ENCODE measurements at regions not wholly inside any gene's neighbourhood (a gene's known extent, or its start where the extent isn't known, plus 50 kb on each side); places are given as distances from the start of the nearest gene placed in this dataset.

- DNase-seq: peak; percentile 30
- Histone ChIP-seq H4K91ac (ENCODE audit: low read length) (no peak overlapping the region), H3K9me3 (ENCODE audit: control insufficient read depth, low read length) (peaks cover 7% of the 10 kb centered on the region), H2BK15ac (ENCODE audit: low read depth, poor library complexity, severe bottlenecking) (no peak overlapping the region), H2AFZ (ENCODE audit: low read depth, low read length) (no peak overlapping the region), H2BK5ac (ENCODE audit: low read depth, low read length, poor library complexity, severe bottlenecking) (no peak overlapping the region), H3K4ac (ENCODE audit: low read depth in 1 of 2, low read length in 2 of 2) (no peak overlapping the region), H3K27ac (ENCODE audit: low read length, poor library complexity, severe bottlenecking) (peak overlapping the region; percentile 39), H3K9ac (ENCODE audit: low read length) (peak overlapping the region; percentile 25), H3K36me3 (ENCODE audit: control insufficient read depth in 1 of 2, insufficient read depth in 2 of 2, low read depth in 1 of 2, low read length in 2 of 2) (no peaks in the 10 kb centered on the region), H2BK12ac (ENCODE audit: low read length in 2 of 2) (no peak overlapping the region), H3K4me3 (ENCODE audit: insufficient read depth in 1 of 2, low read depth in 1 of 2, low read length in 2 of 2) (peak overlapping the region in 1 of 2 experiments; percentile 2), H2AK5ac (ENCODE audit: low read length, severe bottlenecking) (no peak overlapping the region), H3K4me1 (ENCODE audit: control insufficient read depth, insufficient read depth, low read depth, low read length) (no peaks in the 10 kb centered on the region), H3K23ac (ENCODE audit: low read length in 2 of 2) (no peak overlapping the region), H3K18ac (ENCODE audit: low read depth in 1 of 2, low read length in 2 of 2) (no peak overlapping the region), H3K27me3 (ENCODE audit: control insufficient read depth in 1 of 2, insufficient read depth in 1 of 2, low read length in 2 of 2) (no peaks in the 10 kb centered on the region), H3K4me2 (ENCODE audit: low read length, poor library complexity, severe bottlenecking) (no peak overlapping the region), H3K79me1 (replicated peaks; ENCODE audit: low read length, poor library complexity, severe bottlenecking) (peaks cover 2% of the 10 kb centered on the region), H2BK120ac (ENCODE audit: low read depth, low read length) (no peak overlapping the region), H3K14ac (ENCODE audit: low read length in 2 of 2) (no peak overlapping the region), H4K8ac (ENCODE audit: low read length) (peak overlapping the region; percentile 49)
- 68% methylated on average over 6 of the region's 6 CpGs for WGBS
Measured at GRCh38 chr2:193518041-193518817, 1323.5 kb upstream of the TMEFF2 start.

GRCh38 chr2:193517615-193518014 is 1322.9 kb upstream of the TMEFF2 start:
- Histone ChIP-seq H3K4me2 (ENCODE audit: low read length, poor library complexity, severe bottlenecking) (no peak overlapping the region), H3K14ac (ENCODE audit: low read length in 2 of 2) (no peak overlapping the region), H3K36me3 (ENCODE audit: control insufficient read depth in 1 of 2, insufficient read depth in 2 of 2, low read depth in 1 of 2, low read length in 2 of 2) (no peaks in the 10 kb centered on the region), H3K9me3 (ENCODE audit: control insufficient read depth, low read length) (peaks cover 7% of the 10 kb centered on the region), H3K18ac (ENCODE audit: low read depth in 1 of 2, low read length in 2 of 2) (no peak overlapping the region), H2BK12ac (ENCODE audit: low read length in 2 of 2) (no peak overlapping the region), H3K79me1 (replicated peaks; ENCODE audit: low read length, poor library complexity, severe bottlenecking) (peaks cover 2% of the 10 kb centered on the region), H2BK120ac (ENCODE audit: low read depth, low read length) (no peak overlapping the region), H4K8ac (ENCODE audit: low read length) (no peak overlapping the region), H2AFZ (ENCODE audit: low read depth, low read length) (no peak overlapping the region), H3K27me3 (ENCODE audit: control insufficient read depth in 1 of 2, insufficient read depth in 1 of 2, low read length in 2 of 2) (no peaks in the 10 kb centered on the region), H3K4ac (ENCODE audit: low read depth in 1 of 2, low read length in 2 of 2) (no peak overlapping the region), H3K23ac (ENCODE audit: low read length in 2 of 2) (no peak overlapping the region), H2BK5ac (ENCODE audit: low read depth, low read length, poor library complexity, severe bottlenecking) (no peak overlapping the region), H3K27ac (ENCODE audit: low read length, poor library complexity, severe bottlenecking) (peak overlapping the region; percentile 64), H3K4me1 (ENCODE audit: control insufficient read depth, insufficient read depth, low read depth, low read length) (no peaks in the 10 kb centered on the region), H3K9ac (ENCODE audit: low read length) (peak overlapping the region; percentile 25), H2AK5ac (ENCODE audit: low read length, severe bottlenecking) (no peak overlapping the region), H2BK15ac (ENCODE audit: low read depth, poor library complexity, severe bottlenecking) (no peak overlapping the region), H4K91ac (ENCODE audit: low read length) (no peak overlapping the region), H3K4me3 (ENCODE audit: insufficient read depth in 1 of 2, low read depth in 1 of 2, low read length in 2 of 2) (no peak overlapping the region)
- WGBS: no CpG with 5 or more reads among the region's 1 CpG
- DNase-seq: no peak

GRCh38 chr2:193506035-193506434 is 1311.3 kb upstream of the TMEFF2 start:
- H2BK12ac ChIP-seq (ENCODE audit: low read length in 2 of 2): no peak overlapping the region
- H2AFZ ChIP-seq (ENCODE audit: low read depth, low read length): no peak overlapping the region
- H3K4me1 ChIP-seq (ENCODE audit: control insufficient read depth, insufficient read depth, low read depth, low read length): peaks cover 2% of the 10 kb centered on the region
- no peak overlapping the region for H2BK15ac ChIP-seq (ENCODE audit: low read depth, poor library complexity, severe bottlenecking)
- H2BK120ac ChIP-seq (ENCODE audit: low read depth, low read length): no peak overlapping the region
- H3K4ac ChIP-seq (ENCODE audit: low read depth in 1 of 2, low read length in 2 of 2): no peak overlapping the region
- H3K18ac ChIP-seq (ENCODE audit: low read depth in 1 of 2, low read length in 2 of 2): no peak overlapping the region
- H3K14ac ChIP-seq (ENCODE audit: low read length in 2 of 2): no peak overlapping the region
- DNase-seq: no peak
- no peaks in the 10 kb centered on the region for H3K36me3 ChIP-seq (ENCODE audit: control insufficient read depth in 1 of 2, insufficient read depth in 2 of 2, low read depth in 1 of 2, low read length in 2 of 2)
- no peaks in the 10 kb centered on the region for H3K27me3 ChIP-seq (ENCODE audit: control insufficient read depth in 1 of 2, insufficient read depth in 1 of 2, low read length in 2 of 2)
- WGBS: 96% methylated on average over 11 of the region's 11 CpGs
- H4K91ac ChIP-seq (ENCODE audit: low read length): no peak overlapping the region
- H3K79me1 ChIP-seq (replicated peaks; ENCODE audit: low read length, poor library complexity, severe bottlenecking): peaks cover 2% of the 10 kb centered on the region
- no peak overlapping the region for H3K9ac ChIP-seq (ENCODE audit: low read length)
- no peak overlapping the region for H3K4me3 ChIP-seq (ENCODE audit: insufficient read depth in 1 of 2, low read depth in 1 of 2, low read length in 2 of 2)
- no peak overlapping the region for H4K8ac ChIP-seq (ENCODE audit: low read length)
- H3K23ac ChIP-seq (ENCODE audit: low read length in 2 of 2): no peak overlapping the region
- no peak overlapping the region for H2BK5ac ChIP-seq (ENCODE audit: low read depth, low read length, poor library complexity, severe bottlenecking)
- H3K4me2 ChIP-seq (ENCODE audit: low read length, poor library complexity, severe bottlenecking): no peak overlapping the region
- no peak overlapping the region for H3K27ac ChIP-seq (ENCODE audit: low read length, poor library complexity, severe bottlenecking)
- no peaks in the 10 kb centered on the region for H3K9me3 ChIP-seq (ENCODE audit: control insufficient read depth, low read length)
- H2AK5ac ChIP-seq (ENCODE audit: low read length, severe bottlenecking): no peak overlapping the region

GRCh38 chr2:193505620-193506019 is 1310.9 kb upstream of the TMEFF2 start:
- Histone ChIP-seq H2BK15ac (ENCODE audit: low read depth, poor library complexity, severe bottlenecking) (no peak overlapping the region), H3K4me2 (ENCODE audit: low read length, poor library complexity, severe bottlenecking) (no peak overlapping the region), H3K4me1 (ENCODE audit: control insufficient read depth, insufficient read depth, low read depth, low read length) (peaks cover 2% of the 10 kb centered on the region), H3K23ac (ENCODE audit: low read length in 2 of 2) (no peak overlapping the region), H3K4me3 (ENCODE audit: insufficient read depth in 1 of 2, low read depth in 1 of 2, low read length in 2 of 2) (no peak overlapping the region), H4K8ac (ENCODE audit: low read length) (no peak overlapping the region), H2AFZ (ENCODE audit: low read depth, low read length) (no peak overlapping the region), H3K9ac (ENCODE audit: low read length) (no peak overlapping the region), H4K91ac (ENCODE audit: low read length) (no peak overlapping the region), H2BK120ac (ENCODE audit: low read depth, low read length) (no peak overlapping the region), H3K36me3 (ENCODE audit: control insufficient read depth in 1 of 2, insufficient read depth in 2 of 2, low read depth in 1 of 2, low read length in 2 of 2) (no peaks in the 10 kb centered on the region), H3K79me1 (replicated peaks; ENCODE audit: low read length, poor library complexity, severe bottlenecking) (peaks cover 2% of the 10 kb centered on the region), H3K18ac (ENCODE audit: low read depth in 1 of 2, low read length in 2 of 2) (no peak overlapping the region), H2BK5ac (ENCODE audit: low read depth, low read length, poor library complexity, severe bottlenecking) (no peak overlapping the region), H3K9me3 (ENCODE audit: control insufficient read depth, low read length) (no peaks in the 10 kb centered on the region), H2AK5ac (ENCODE audit: low read length, severe bottlenecking) (no peak overlapping the region), H3K27ac (ENCODE audit: low read length, poor library complexity, severe bottlenecking) (no peak overlapping the region), H3K27me3 (ENCODE audit: control insufficient read depth in 1 of 2, insufficient read depth in 1 of 2, low read length in 2 of 2) (no peaks in the 10 kb centered on the region), H3K4ac (ENCODE audit: low read depth in 1 of 2, low read length in 2 of 2) (no peak overlapping the region), H2BK12ac (ENCODE audit: low read length in 2 of 2) (no peak overlapping the region), H3K14ac (ENCODE audit: low read length in 2 of 2) (no peak overlapping the region)
- WGBS: 83% methylated on average over 7 of the region's 7 CpGs
- no peak for DNase-seq
